ENCODE measurements at regions not wholly inside any gene's neighbourhood (a gene's known extent, or its start where the extent isn't known, plus 50 kb on each side); places are given as distances from the start of the nearest gene placed in this dataset.

DNA sequence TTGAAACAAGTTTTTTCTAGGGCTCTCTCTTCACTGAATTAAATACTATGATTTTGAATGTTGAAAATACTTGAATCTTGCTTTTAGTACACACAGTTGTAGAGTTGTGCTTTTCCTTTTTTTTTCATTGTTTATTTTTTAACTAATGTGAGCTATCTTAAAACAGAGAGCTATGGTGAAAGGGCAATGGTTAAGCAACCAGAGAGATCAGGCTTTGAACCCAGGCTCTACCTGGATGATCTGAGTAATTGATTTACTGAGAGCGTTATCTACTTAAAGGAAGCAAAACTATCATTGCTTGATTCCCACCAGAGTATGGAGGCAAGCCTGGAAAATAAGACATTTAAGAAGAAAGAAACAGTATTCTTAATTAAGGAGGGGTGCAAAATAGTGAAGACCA lies 138.6 kb downstream of the DUSP6 start:
- TF ChIP-seq, protein P1, sequence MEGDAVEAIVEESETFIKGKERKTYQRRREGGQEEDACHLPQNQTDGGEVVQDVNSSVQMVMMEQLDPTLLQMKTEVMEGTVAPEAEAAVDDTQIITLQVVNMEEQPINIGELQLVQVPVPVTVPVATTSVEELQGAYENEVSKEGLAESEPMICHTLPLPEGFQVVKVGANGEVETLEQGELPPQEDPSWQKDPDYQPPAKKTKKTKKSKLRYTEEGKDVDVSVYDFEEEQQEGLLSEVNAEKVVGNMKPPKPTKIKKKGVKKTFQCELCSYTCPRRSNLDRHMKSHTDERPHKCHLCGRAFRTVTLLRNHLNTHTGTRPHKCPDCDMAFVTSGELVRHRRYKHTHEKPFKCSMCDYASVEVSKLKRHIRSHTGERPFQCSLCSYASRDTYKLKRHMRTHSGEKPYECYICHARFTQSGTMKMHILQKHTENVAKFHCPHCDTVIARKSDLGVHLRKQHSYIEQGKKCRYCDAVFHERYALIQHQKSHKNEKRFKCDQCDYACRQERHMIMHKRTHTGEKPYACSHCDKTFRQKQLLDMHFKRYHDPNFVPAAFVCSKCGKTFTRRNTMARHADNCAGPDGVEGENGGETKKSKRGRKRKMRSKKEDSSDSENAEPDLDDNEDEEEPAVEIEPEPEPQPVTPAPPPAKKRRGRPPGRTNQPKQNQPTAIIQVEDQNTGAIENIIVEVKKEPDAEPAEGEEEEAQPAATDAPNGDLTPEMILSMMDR (IDR thresholded peaks at IDR 0.05) = no peak
- TF ChIP-seq POLR2AphosphoS5 (IDR thresholded peaks at IDR 0.05) (no peak), POLR2A (IDR thresholded peaks at IDR 0.05) (no peak)
